B cell (primary cell): ENCODE measurements at regions not wholly inside any gene's neighbourhood (a gene's known extent, or its start where the extent isn't known, plus 50 kb on each side); places are given as distances from the start of the nearest gene placed in this dataset.

Experiments used
- ATAC-seq: fragments of 200-7000 bp; cut with Tn5 transposase; one replicate; pipeline ENCODE4 v1.10.0; 2021; ENCODE audit warnings: low read depth, mild to moderate bottlenecking, moderate number of reproducible peaks, moderate library complexity
- CTCF ChIA-PET: fragments of 350-600 bp; sonication (Branson Sonifier 250); formaldehyde crosslinking; loops from one replicate; lab custom pipeline; 2021; ENCODE audit warnings: antibody characterized with exemption, inconsistent platforms; lab: Charles Lee
- POLR2A ChIA-PET: fragments of 350-600 bp; sonication (Branson Sonifier 250); formaldehyde crosslinking; loops from one replicate; lab custom pipeline; 2021; ENCODE audit warnings: antibody characterized with exemption; lab: Charles Lee
- DNase-seq: peaks from one replicate; pipeline ENCODE4 v3.0.0; 2013
- H2AFZ ChIP-seq: 2 replicates; pipeline ENCODE4 v1.6.1; 2012; ENCODE audit warnings: mild to moderate bottlenecking, low read depth, low read length; ENCODE audit not compliant: insufficient read depth, poor library complexity, severe bottlenecking
- H3K27ac ChIP-seq, 2 donors: 1 replicate in 1 of 2; 2 replicates in 1 of 2; pipeline ENCODE4 v1.5.1; 2012 to 2013; ENCODE audit warnings: low read length in 2 of 2, mild to moderate bottlenecking in 2 of 2, moderate library complexity in 1 of 2
- H3K27me3 ChIP-seq, 4 experiments: fragments of 200-600 bp in 1 of 4; sonication (generic) in 1 of 4; replicated peaks in 1 of 4; 1 replicate in 2 of 4; 2 replicates in 2 of 4; pipeline versions ENCODE4 v1.6.1 to v1.7.0; 2013 to 2016; ENCODE audit warnings: low read length in 3 of 4, mild to moderate bottlenecking in 2 of 4, mixed read lengths in 1 of 4, moderate library complexity in 1 of 4; ENCODE audit not compliant: insufficient read depth in 4 of 4, control insufficient read depth in 3 of 4; ENCODE audit errors: control extremely low read depth in 1 of 4
- H3K36me3 ChIP-seq, 2 experiments: replicated peaks in 1 of 2; 1 replicate in 1 of 2; 2 replicates in 1 of 2; pipeline versions ENCODE4 v1.6.1 to v1.7.1; 2013; ENCODE audit warnings: low read length in 1 of 2; ENCODE audit not compliant: insufficient read depth in 2 of 2, control insufficient read depth in 1 of 2; ENCODE audit errors: control extremely low read depth in 1 of 2, extremely low read depth in 1 of 2
- H3K4me1 ChIP-seq, 2 donors: fragments of 200-600 bp in 1 of 2; sonication (generic) in 1 of 2; 1 replicate in 1 of 2; 2 replicates in 1 of 2; pipeline versions ENCODE4 v1.5.1 to v1.6.1; 2013 to 2017; ENCODE audit warnings: low read length in 2 of 2; ENCODE audit not compliant: control insufficient read depth in 2 of 2, insufficient read depth in 2 of 2
- H3K4me2 ChIP-seq: replicated peaks from 2 replicates; pipeline ENCODE3; 2012; ENCODE audit warnings: mild to moderate bottlenecking, low read depth, low read length; ENCODE audit not compliant: poor library complexity, severe bottlenecking
- H3K4me3 ChIP-seq, 5 experiments: fragments of 200-600 bp in 1 of 5; sonication (generic) in 1 of 5; 1 replicate in 3 of 5; 2 replicates in 2 of 5; pipeline versions ENCODE4 v1.5.1 to v1.7.0; 2011 to 2016; ENCODE audit warnings: low read length in 4 of 5, mild to moderate bottlenecking in 4 of 5, low read depth in 2 of 5, control low read depth in 1 of 5, moderate library complexity in 1 of 5; ENCODE audit not compliant: insufficient read depth in 1 of 5; ENCODE audit errors: control extremely low read depth in 1 of 5, extremely low read depth in 1 of 5
- H3K79me2 ChIP-seq: fragments of 200-600 bp; sonication (generic); one replicate; pipeline ENCODE4 v1.6.0; 2016; ENCODE audit warnings: low read length; ENCODE audit not compliant: control insufficient read depth, insufficient read depth
- H3K9ac ChIP-seq: fragments of 200-600 bp; sonication (generic); 2 replicates; pipeline ENCODE4 v1.6.1; 2017; ENCODE audit warnings: mild to moderate bottlenecking, low read length, moderate library complexity
- H3K9me3 ChIP-seq, 3 donors: one replicate each; pipeline versions ENCODE4 v1.6.1 to v1.7.1; 2013; ENCODE audit warnings: low read length in 2 of 3; ENCODE audit not compliant: control insufficient read depth in 2 of 3, insufficient read depth in 1 of 3; ENCODE audit errors: control extremely low read depth in 1 of 3
- H4K20me1 ChIP-seq: 2 replicates; pipeline ENCODE4 v1.6.0; 2012; ENCODE audit warnings: mild to moderate bottlenecking, low read length; ENCODE audit not compliant: insufficient read depth, control insufficient read depth, poor library complexity, severe bottlenecking
- H3K27ac Mint-ChIP-seq: one replicate; pipeline ENCODE4 v1.8.0; 2021; ENCODE audit warnings: mixed read lengths
- H3K27me3 Mint-ChIP-seq: one replicate; pipeline ENCODE4 v1.8.0; 2021; ENCODE audit warnings: mixed read lengths
- H3K4me1 Mint-ChIP-seq: one replicate; pipeline ENCODE4 v1.8.0; 2021; ENCODE audit warnings: mixed read lengths
- H3K4me3 Mint-ChIP-seq: one replicate; pipeline ENCODE4 v1.8.0; 2021; ENCODE audit warnings: mixed read lengths
- H3K9me3 Mint-ChIP-seq: one replicate; pipeline ENCODE4 v1.8.0; 2022; ENCODE audit warnings: mixed read lengths; ENCODE audit not compliant: insufficient read depth
- EZH2 ChIP-seq: IDR thresholded peaks from 2 replicates; pipeline ENCODE4 v1.6.1; 2012; ENCODE audit warnings: borderline replicate concordance, low read depth, mild to moderate bottlenecking, moderate library complexity, low read length; ENCODE audit not compliant: insufficient read depth, poor library complexity, severe bottlenecking
- WGBS: methylation state at CpG from one replicate; pipeline ENCODE4 v1.1.5; 2013; ENCODE audit warnings: missing lambda C conversion rate; ENCODE audit not compliant: insufficient coverage; 5-methylcytosine and 5-hydroxymethylcytosine counted together
- intact Hi-C: fragments of 100-400 bp; cut with micrococcal nuclease; formaldehyde crosslinking; loops from one replicate; pipeline ENCODE4 v1.10.0; 2022
- TF ChIP-seq, protein P1 (sequence below): fragments of 200-600 bp; IDR thresholded peaks from one replicate; pipeline ENCODE4 v1.8.0; 2022; ENCODE audit warnings: antibody characterized with exemption, mild to moderate bottlenecking

DNA sequence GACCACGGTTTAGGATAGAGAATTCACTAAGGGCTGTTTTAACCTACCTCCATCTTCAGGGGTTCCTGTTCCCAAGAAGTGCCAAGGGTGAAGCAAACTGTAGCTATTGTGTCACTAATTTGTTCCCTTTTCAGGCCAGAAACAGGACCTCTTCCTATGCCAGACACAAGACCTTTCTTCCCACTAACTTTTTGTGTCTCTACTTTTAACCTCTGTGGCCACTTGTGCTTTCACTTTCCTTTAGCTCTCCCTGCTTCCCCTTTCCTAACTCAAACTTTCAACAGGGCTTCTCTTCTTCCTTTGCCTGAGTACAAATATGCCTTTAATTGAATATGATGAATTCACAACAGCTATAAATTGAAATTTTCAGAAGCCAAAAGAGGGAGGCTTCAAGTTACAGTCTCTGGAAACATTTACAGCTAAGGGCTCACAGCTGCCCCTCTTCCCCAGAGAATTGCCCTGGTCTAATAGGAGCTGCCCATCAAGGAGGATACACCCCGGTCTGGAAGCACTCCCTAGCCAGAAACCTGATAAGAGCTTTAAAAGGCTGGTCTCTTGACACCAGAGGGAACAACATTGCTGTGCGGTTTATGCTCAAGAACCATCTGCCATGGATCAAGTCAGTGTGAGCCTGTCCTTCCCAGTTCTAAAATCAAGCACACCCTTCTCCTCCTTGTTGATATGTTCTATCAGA is 61.7 kb upstream of the PLS3 start:
- Histone ChIP-seq H2AFZ (no peak overlapping the region), H3K27me3 (no peaks in the 10 kb centered on the region), H3K4me3 (no peak overlapping the region), H3K79me2 (no peaks in the 10 kb centered on the region), H3K36me3 (no peaks in the 10 kb centered on the region), H3K4me2 (no peak overlapping the region), H4K20me1 (no peaks in the 10 kb centered on the region), H3K9ac (no peak overlapping the region), H3K27ac (no peak overlapping the region), H3K4me1 (no peaks in the 10 kb centered on the region), H3K9me3 (no peaks in the 10 kb centered on the region)
- intact Hi-C loops: no loop called here
- no peak overlapping the region for H3K27ac Mint-ChIP-seq
- H3K4me1 Mint-ChIP-seq: no peaks in the 10 kb centered on the region
- CTCF ChIA-PET: no interaction called here
- no peak overlapping the region for H3K4me3 Mint-ChIP-seq
- no peaks in the 10 kb centered on the region for H3K9me3 Mint-ChIP-seq
- ATAC-seq (no peak), DNase-seq (no peak)
- H3K27me3 Mint-ChIP-seq: no peaks in the 10 kb centered on the region
- POLR2A ChIA-PET: no interaction called here
- no peak for TF ChIP-seq EZH2
- TF ChIP-seq, protein P1, sequence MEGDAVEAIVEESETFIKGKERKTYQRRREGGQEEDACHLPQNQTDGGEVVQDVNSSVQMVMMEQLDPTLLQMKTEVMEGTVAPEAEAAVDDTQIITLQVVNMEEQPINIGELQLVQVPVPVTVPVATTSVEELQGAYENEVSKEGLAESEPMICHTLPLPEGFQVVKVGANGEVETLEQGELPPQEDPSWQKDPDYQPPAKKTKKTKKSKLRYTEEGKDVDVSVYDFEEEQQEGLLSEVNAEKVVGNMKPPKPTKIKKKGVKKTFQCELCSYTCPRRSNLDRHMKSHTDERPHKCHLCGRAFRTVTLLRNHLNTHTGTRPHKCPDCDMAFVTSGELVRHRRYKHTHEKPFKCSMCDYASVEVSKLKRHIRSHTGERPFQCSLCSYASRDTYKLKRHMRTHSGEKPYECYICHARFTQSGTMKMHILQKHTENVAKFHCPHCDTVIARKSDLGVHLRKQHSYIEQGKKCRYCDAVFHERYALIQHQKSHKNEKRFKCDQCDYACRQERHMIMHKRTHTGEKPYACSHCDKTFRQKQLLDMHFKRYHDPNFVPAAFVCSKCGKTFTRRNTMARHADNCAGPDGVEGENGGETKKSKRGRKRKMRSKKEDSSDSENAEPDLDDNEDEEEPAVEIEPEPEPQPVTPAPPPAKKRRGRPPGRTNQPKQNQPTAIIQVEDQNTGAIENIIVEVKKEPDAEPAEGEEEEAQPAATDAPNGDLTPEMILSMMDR: no peak
- 85% methylated on average over 2 of the region's 3 CpGs for WGBS

DNA sequence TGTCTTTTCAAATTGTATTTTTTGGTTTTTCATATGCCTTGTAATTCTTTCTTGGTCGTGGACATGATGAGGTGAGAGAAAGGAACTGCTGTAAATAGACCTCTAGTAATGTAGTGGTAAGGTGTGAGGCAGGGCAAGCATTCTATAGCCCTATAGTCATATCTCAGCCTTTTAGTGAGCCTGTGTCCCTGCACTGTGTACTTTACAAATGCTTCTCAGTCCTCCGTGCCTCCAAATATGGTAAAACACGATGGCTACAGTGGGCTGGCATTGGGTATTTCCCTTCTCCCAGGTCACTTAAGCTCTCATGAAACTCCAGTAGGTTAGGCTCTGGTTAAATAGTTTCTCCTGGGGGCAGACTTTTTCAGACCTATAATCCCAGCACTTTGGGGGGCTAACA is 57.9 kb upstream of the PLS3 start:
- no peak overlapping the region for H3K27ac Mint-ChIP-seq
- TF ChIP-seq, protein P1: no peak
- TF ChIP-seq EZH2: no peak
- intact Hi-C loops: no loop called here
- Histone ChIP-seq H3K27me3 (no peaks in the 10 kb centered on the region), H3K4me3 (no peak overlapping the region), H2AFZ (no peak overlapping the region), H3K27ac (no peak overlapping the region), H3K79me2 (no peaks in the 10 kb centered on the region), H3K9ac (no peak overlapping the region), H3K4me1 (no peaks in the 10 kb centered on the region), H4K20me1 (no peaks in the 10 kb centered on the region), H3K9me3 (no peaks in the 10 kb centered on the region), H3K36me3 (no peaks in the 10 kb centered on the region), H3K4me2 (no peak overlapping the region)
- H3K9me3 Mint-ChIP-seq: no peaks in the 10 kb centered on the region
- WGBS: no CpG with 5 or more reads among the region's 3 CpGs
- ATAC-seq (no peak), DNase-seq (no peak)
- ChIA-PET CTCF (no interaction called here), POLR2A (no interaction called here)
- no peak overlapping the region for H3K4me3 Mint-ChIP-seq
- H3K4me1 Mint-ChIP-seq: no peaks in the 10 kb centered on the region
- no peaks in the 10 kb centered on the region for H3K27me3 Mint-ChIP-seq
